ENCODE measurements at regions not wholly inside any gene's neighbourhood (a gene's known extent, or its start where the extent isn't known, plus 50 kb on each side); places are given as distances from the start of the nearest gene placed in this dataset.
A peak's percentile ranks its signal among the peaks of the same experiment; 100 is the strongest.

DNA sequence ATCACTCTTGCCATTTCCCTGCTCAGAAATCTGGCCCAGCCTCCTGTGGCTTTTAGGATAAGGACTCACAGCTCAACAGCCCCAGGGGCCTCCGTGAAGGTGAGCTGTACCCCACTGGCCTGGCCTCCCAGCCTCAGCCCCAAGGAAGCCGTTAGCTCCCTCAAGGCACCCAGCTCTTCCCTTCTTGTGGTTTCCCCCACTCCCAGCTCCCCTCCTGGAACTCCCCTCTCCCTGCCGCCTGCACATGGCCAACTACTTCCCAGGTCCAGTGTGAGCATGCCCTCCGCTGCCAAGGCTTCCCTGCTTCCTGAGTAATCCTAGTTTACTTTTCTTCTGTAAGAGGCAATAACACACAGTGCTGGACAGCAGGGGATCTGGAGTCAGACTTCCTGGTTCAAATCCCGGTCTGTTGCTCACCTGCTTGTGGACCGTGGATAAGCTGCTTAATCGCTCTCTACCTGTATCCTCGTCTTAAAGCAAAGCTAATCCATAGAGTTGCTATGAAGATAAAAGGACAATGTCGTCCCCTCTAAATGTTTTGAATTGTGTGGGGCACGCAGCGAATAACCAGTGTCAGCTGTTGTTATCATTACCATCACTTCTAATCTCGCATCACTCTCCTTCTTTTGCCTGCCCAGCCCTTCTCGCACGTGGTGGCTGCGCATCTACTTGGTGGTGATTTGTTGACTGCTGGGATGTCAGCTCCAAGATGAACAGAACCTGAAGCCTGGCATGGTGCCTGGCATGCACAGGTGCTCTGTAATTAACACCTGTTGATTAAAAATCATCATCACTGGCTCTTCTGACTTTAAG, 86.6 kb downstream of the C5orf15 start:
- H3K27ac ChIP-seq = no peak overlapping the region
- H3K27me3 ChIP-seq = no peaks in the 10 kb centered on the region
- H3K36me3 ChIP-seq = no peaks in the 10 kb centered on the region
- ATAC-seq (no peak), DNase-seq (peak; percentile 43)
- no peaks in the 10 kb centered on the region for H3K4me1 ChIP-seq
- H3K4me3 ChIP-seq = no peak overlapping the region
- no peaks in the 10 kb centered on the region for H3K9me3 ChIP-seq
- intact Hi-C loops (cut with DNase I) = no loop called here
- no peak for TF ChIP-seq CTCF (IDR thresholded peaks at IDR 0.05)

DNA sequence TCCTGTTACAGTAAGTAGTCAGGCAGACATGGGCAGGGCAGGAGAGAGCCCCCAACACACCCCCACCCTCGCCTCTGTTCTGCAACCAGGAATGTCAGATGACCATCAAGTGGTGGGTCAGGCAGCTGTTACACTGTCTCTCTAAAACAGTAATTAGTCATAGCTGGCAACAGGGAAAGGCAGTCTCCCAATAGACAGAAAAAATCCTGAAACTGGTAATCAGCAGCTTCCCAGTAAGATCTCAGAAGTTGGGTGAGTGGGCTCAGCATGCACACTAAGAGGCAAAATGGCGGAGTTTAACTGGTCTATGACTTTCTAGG, 90.2 kb downstream of the C5orf15 start:
- TF ChIP-seq CTCF (IDR thresholded peaks at IDR 0.05) = no peak
- Histone ChIP-seq H3K9me3 (no peaks in the 10 kb centered on the region), H3K27me3 (no peaks in the 10 kb centered on the region), H3K27ac (no peak overlapping the region), H3K4me3 (no peak overlapping the region), H3K36me3 (no peaks in the 10 kb centered on the region), H3K4me1 (no peaks in the 10 kb centered on the region)
- intact Hi-C loops (cut with DNase I) = no loop called here
- no peak for DNase-seq
- ATAC-seq = no peak

DNA sequence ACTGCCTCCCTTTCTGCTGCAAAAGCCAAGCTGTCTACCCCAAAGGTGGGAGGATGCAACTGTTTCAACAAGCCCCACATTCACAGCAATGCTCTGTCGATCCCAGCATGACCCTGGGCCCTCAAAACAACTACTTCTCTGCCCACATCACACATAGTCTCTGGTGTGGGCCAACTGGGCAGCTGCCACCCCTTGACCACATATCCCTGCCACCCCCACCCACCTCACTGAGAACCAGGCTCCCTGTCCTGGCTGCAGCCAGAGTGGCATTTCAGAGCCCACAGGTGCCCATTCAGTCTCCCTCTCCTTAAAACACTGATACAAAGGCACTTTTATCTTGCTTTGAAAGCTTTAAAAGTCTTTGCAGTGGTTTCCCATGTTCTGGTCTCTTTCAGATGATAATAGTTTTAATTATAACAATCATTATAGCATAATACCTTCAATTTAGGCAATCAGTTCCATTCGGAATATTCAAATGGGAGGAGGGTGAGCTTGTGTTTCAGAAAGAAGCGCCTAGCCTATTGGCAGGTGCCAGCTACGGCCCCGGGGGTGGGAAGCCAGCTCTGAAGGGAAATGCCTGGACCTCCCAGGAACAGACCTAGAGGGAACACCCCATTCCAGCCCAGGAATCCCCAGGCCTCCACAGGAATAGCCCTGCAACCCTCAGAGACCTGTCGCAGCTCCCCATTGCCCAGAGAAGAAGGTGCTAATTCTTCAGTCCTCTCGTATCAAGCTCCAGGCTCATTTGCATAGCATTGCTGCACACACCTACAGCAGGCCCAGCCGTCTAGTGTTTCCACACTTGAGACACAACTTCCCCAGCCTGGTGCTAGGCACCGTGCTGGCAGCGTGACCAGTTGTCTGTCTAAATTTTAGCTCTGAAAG, 90.8 kb downstream of the C5orf15 start:
- no peaks in the 10 kb centered on the region for H3K4me1 ChIP-seq
- TF ChIP-seq CTCF (IDR thresholded peaks at IDR 0.05) = no peak
- ATAC-seq (peak; percentile 25), DNase-seq (peak; percentile 46)
- no peaks in the 10 kb centered on the region for H3K9me3 ChIP-seq
- H3K4me3 ChIP-seq = no peak overlapping the region
- intact Hi-C loops (cut with DNase I) = no loop called here
- no peaks in the 10 kb centered on the region for H3K36me3 ChIP-seq
- H3K27me3 ChIP-seq = no peaks in the 10 kb centered on the region
- H3K27ac ChIP-seq = no peak overlapping the region

- Histone ChIP-seq H3K4me3 (no peak overlapping the region), H3K27ac (no peak overlapping the region), H3K36me3 (no peaks in the 10 kb centered on the region), H3K4me1 (no peaks in the 10 kb centered on the region), H3K9me3 (no peaks in the 10 kb centered on the region), H3K27me3 (no peaks in the 10 kb centered on the region)
- ATAC-seq (no peak), DNase-seq (peak; percentile 13)
- intact Hi-C loops (cut with DNase I) = no loop called here
- no peak for TF ChIP-seq CTCF (IDR thresholded peaks at IDR 0.05)
Observed at GRCh38 chr5:133876266-133876665, 92.2 kb downstream of the C5orf15 start.

- no peak for TF ChIP-seq CTCF (IDR thresholded peaks at IDR 0.05)
- H3K4me1 ChIP-seq = no peaks in the 10 kb centered on the region
- H3K27me3 ChIP-seq = no peaks in the 10 kb centered on the region
- ATAC-seq (no peak), DNase-seq (no peak)
- intact Hi-C loops (cut with DNase I) = no loop called here
- no peaks in the 10 kb centered on the region for H3K9me3 ChIP-seq
- H3K27ac ChIP-seq = no peak overlapping the region
- H3K4me3 ChIP-seq = no peak overlapping the region
- H3K36me3 ChIP-seq = no peaks in the 10 kb centered on the region
Observed at GRCh38 chr5:133875179-133875578, 93.2 kb downstream of the C5orf15 start.

Data from upper lobe of right lung (tissue), 1 donor.